OCI-LY7 (cell line): ENCODE measurements at regions not wholly inside any gene's neighbourhood (a gene's known extent, or its start where the extent isn't known, plus 50 kb on each side); places are given as distances from the start of the nearest gene placed in this dataset.

Source experiments
- CTCF ChIP-seq: fragments of 200-600 bp; sonication (generic); conservative IDR thresholded peaks from 2 replicates; pipeline ENCODE4 v1.5.1; 2014; ENCODE audit warnings: mild to moderate bottlenecking, antibody characterized with exemption, low read length, moderate library complexity, mixed read lengths
- EZH2phosphoT487 ChIP-seq: fragments of 200-600 bp; sonication (generic); IDR thresholded peaks from 2 replicates; pipeline ENCODE4 v1.6.1; 2018; ENCODE audit warnings: low read depth, borderline replicate concordance, mild to moderate bottlenecking, mixed run types, antibody characterized with exemption, low read length, moderate library complexity, mixed read lengths

GRCh38 chr7:111654343-111654742 lies 92.1 kb upstream of the IMMP2L start:
- TF ChIP-seq CTCF (no peak), EZH2phosphoT487 (no peak)
